ENCODE measurements at regions not wholly inside any gene's neighbourhood (a gene's known extent, or its start where the extent isn't known, plus 50 kb on each side); places are given as distances from the start of the nearest gene placed in this dataset.

- TF ChIP-seq POLR2AphosphoS5 (IDR thresholded peaks at IDR 0.05; ENCODE audit: low read depth, low read length) (no peak), SIN3A (IDR thresholded peaks at IDR 0.05; ENCODE audit: low read depth) (no peak), EZH2 (IDR thresholded peaks at IDR 0.05) (no peak), CTCF (IDR thresholded peaks at IDR 0.05 in 2 of 3, conservative IDR thresholded peaks at IDR 0.05 in 1 of 3; ENCODE audit: borderline replicate concordance in 1 of 3, insufficient read depth in 1 of 3, low read depth in 2 of 3, low read length in 2 of 3) (no peak), POLR2A (IDR thresholded peaks at IDR 0.05; ENCODE audit: borderline replicate concordance, extremely low read depth, insufficient read depth, insufficient read length) (no peak), SP1 (IDR thresholded peaks at IDR 0.05; ENCODE audit: low read depth) (no peak), RAD21 (IDR thresholded peaks at IDR 0.05; ENCODE audit: low read depth) (no peak), YY1 (IDR thresholded peaks at IDR 0.05; ENCODE audit: extremely low read depth, insufficient replicate concordance, low read depth, low read length) (no peak), EZH2phosphoT487 (IDR thresholded peaks at IDR 0.05; ENCODE audit: borderline replicate concordance) (no peak), MAX (IDR thresholded peaks at IDR 0.05) (no peak), ZNF274 (IDR thresholded peaks at IDR 0.05; ENCODE audit: low read depth, low read length) (no peak), CEBPB (IDR thresholded peaks at IDR 0.05; ENCODE audit: low read depth) (no peak)
These were observed 152.1 kb downstream of the POSTN start for GRCh38 chr13:37446503-37446902.

Data from HCT116 (cell line).